Naive B cell (primary cell): ENCODE measurements at regions not wholly inside any gene's neighbourhood (a gene's known extent, or its start where the extent isn't known, plus 50 kb on each side); places are given as distances from the start of the nearest gene placed in this dataset.
"Not testable (repeated sequence)": the region's sequence is repeated elsewhere in the genome, so short reads cannot be mapped to it uniquely, and the experiment has no call there.

ENCODE experiments used
- ATAC-seq, 2 donors: fragments of 150-1000 bp; cut with Tn5 transposase; 2 replicates each; pipeline ENCODE4 v1.10.0; 2021; ENCODE audit warnings: low read depth in 2 of 2, mild to moderate bottlenecking in 2 of 2, moderate library complexity in 2 of 2
- DNase-seq: peaks from one replicate; pipeline ENCODE4 v3.0.0; 2022
- H3K27ac Mint-ChIP-seq, 6 donors: one replicate each; pipeline ENCODE4 v1.8.0; 2020 to 2022; ENCODE audit warnings: mild to moderate bottlenecking in 6 of 6, mixed read lengths in 6 of 6, moderate library complexity in 5 of 6, inconsistent platforms in 2 of 6
- H3K27me3 Mint-ChIP-seq, 3 donors: one replicate each; pipeline ENCODE4 v1.8.0; 2021 to 2022; ENCODE audit warnings: mixed read lengths in 3 of 3, mild to moderate bottlenecking in 1 of 3
- H3K36me3 Mint-ChIP-seq, 2 donors: one replicate each; pipeline ENCODE4 v1.8.0; 2020 to 2022; ENCODE audit warnings: mixed read lengths in 2 of 2, inconsistent platforms in 1 of 2, mild to moderate bottlenecking in 1 of 2
- H3K4me1 Mint-ChIP-seq, 3 donors: one replicate each; pipeline ENCODE4 v1.8.0; 2020 to 2022; ENCODE audit warnings: mixed read lengths in 3 of 3, inconsistent platforms in 1 of 3, mild to moderate bottlenecking in 1 of 3, moderate library complexity in 1 of 3
- H3K4me3 Mint-ChIP-seq, 8 donors: one replicate each; pipeline ENCODE4 v1.8.0; 2020 to 2022; ENCODE audit warnings: mild to moderate bottlenecking in 8 of 8, mixed read lengths in 8 of 8, moderate library complexity in 8 of 8, inconsistent platforms in 2 of 8
- H3K9me3 Mint-ChIP-seq, 7 donors: one replicate each; pipeline ENCODE4 v1.8.0; 2020 to 2022; ENCODE audit warnings: mixed read lengths in 7 of 7, mild to moderate bottlenecking in 5 of 7, inconsistent platforms in 2 of 7, moderate library complexity in 1 of 7

- Mint-ChIP-seq H3K4me3 (no peak overlapping the region), H3K27me3 (peaks cover 0 to 13% (median 0%) of the 10 kb centered on the region in 3 donors), H3K9me3 (no peaks in the 10 kb centered on the region), H3K36me3 (no peaks in the 10 kb centered on the region), H3K4me1 (peaks cover 0 to 5% (median 0%) of the 10 kb centered on the region in 3 donors), H3K27ac (no peak overlapping the region)
- DNase-seq (no peak), ATAC-seq (no peak)
These were observed 233.6 kb upstream of the PPP1R3A start for GRCh38 chr7:114152314-114152938.

GRCh38 chr7:114151777-114152176 lies 233.0 kb upstream of the PPP1R3A start:
- DNase-seq = no peak
- Mint-ChIP-seq H3K36me3 (no peaks in the 10 kb centered on the region), H3K27me3 (peaks cover 0 to 13% (median 0%) of the 10 kb centered on the region in 3 donors)

GRCh38 chr7:114150689-114151088 lies 231.9 kb upstream of the PPP1R3A start:
- peaks cover 0 to 9% (median 0%) of the 10 kb centered on the region in 3 donors for H3K27me3 Mint-ChIP-seq
- peaks cover 0 to 5% (median 0%) of the 10 kb centered on the region in 3 donors for H3K4me1 Mint-ChIP-seq
- no peak overlapping the region for H3K27ac Mint-ChIP-seq

More at GRCh38 chr7:114151777-114152176, 233.0 kb upstream of the PPP1R3A start:
- H3K4me3 Mint-ChIP-seq = no peak overlapping the region
- no peak overlapping the region for H3K27ac Mint-ChIP-seq
- H3K4me1 Mint-ChIP-seq = peaks cover 0 to 5% (median 0%) of the 10 kb centered on the region in 3 donors
- H3K9me3 Mint-ChIP-seq = no peaks in the 10 kb centered on the region
- no peak for ATAC-seq

GRCh38 chr7:114148779-114149178 lies 230.0 kb upstream of the PPP1R3A start:
- Mint-ChIP-seq H3K4me3 (no peak overlapping the region), H3K36me3 (no peaks in the 10 kb centered on the region), H3K4me1 (peaks cover 0 to 5% (median 0%) of the 10 kb centered on the region in 3 donors), H3K27ac (no peak overlapping the region), H3K9me3 (no peaks in the 10 kb centered on the region), H3K27me3 (peaks cover 0 to 9% (median 0%) of the 10 kb centered on the region in 3 donors)
- DNase-seq (no peak), ATAC-seq (no peak)

More at GRCh38 chr7:114150689-114151088, 231.9 kb upstream of the PPP1R3A start:
- Mint-ChIP-seq H3K36me3 (no peaks in the 10 kb centered on the region), H3K9me3 (no peaks in the 10 kb centered on the region), H3K4me3 (no peak overlapping the region)
- no peak for DNase-seq
- no peak for ATAC-seq

- ATAC-seq = no peak
- H3K4me3 Mint-ChIP-seq = no peak overlapping the region
- no peaks in the 10 kb centered on the region for H3K4me1 Mint-ChIP-seq
- no peak for DNase-seq
- H3K27me3 Mint-ChIP-seq = no peaks in the 10 kb centered on the region
- no peak overlapping the region for H3K27ac Mint-ChIP-seq
- H3K36me3 Mint-ChIP-seq = no peaks in the 10 kb centered on the region
- no peaks in the 10 kb centered on the region for H3K9me3 Mint-ChIP-seq
These were observed 222.6 kb upstream of the PPP1R3A start for GRCh38 chr7:114141415-114141814.

DNA sequence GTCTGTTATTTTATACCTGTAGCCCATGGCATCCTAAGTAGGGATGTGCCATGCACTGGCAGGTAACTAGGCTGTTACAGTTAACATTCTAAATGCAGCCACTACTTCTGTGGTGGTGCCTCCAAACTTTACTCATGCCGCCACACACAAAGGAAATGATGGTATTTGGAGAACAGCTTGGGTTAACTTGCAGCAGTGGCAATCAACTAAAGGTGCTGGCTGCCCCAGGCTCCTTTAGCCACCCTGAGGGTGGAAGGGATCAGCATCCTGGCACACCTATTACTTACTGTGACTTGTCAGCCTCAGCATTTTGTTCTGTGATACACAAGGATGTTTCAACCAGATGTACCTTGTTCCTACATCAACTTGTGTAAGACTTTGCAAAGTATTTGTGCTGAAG lies 221.8 kb upstream of the PPP1R3A start:
- no peaks in the 10 kb centered on the region for H3K36me3 Mint-ChIP-seq
- H3K27me3 Mint-ChIP-seq = no peaks in the 10 kb centered on the region
- DNase-seq = no peak
- H3K4me3 Mint-ChIP-seq = no peak overlapping the region
- no peak overlapping the region for H3K27ac Mint-ChIP-seq
- no peak for ATAC-seq
- H3K4me1 Mint-ChIP-seq = no peaks in the 10 kb centered on the region
- no peaks in the 10 kb centered on the region for H3K9me3 Mint-ChIP-seq

- not testable (repeated sequence) for DNase-seq, H3K27ac Mint-ChIP-seq, ATAC-seq, H3K9me3 Mint-ChIP-seq, H3K4me1 Mint-ChIP-seq, H3K36me3 Mint-ChIP-seq, H3K4me3 Mint-ChIP-seq, H3K27me3 Mint-ChIP-seq
These were observed 220.9 kb upstream of the PPP1R3A start for GRCh38 chr7:114139690-114140089.

- H3K4me1 Mint-ChIP-seq = no peaks in the 10 kb centered on the region
- H3K36me3 Mint-ChIP-seq = no peaks in the 10 kb centered on the region
- H3K27me3 Mint-ChIP-seq = peaks cover 0 to 7% (median 0%) of the 10 kb centered on the region in 3 donors
- no peak overlapping the region for H3K27ac Mint-ChIP-seq
- H3K4me3 Mint-ChIP-seq = no peak overlapping the region
- DNase-seq (no peak), ATAC-seq (no peak)
- no peaks in the 10 kb centered on the region for H3K9me3 Mint-ChIP-seq
These were observed 219.8 kb upstream of the PPP1R3A start for GRCh38 chr7:114138587-114138986.

DNA sequence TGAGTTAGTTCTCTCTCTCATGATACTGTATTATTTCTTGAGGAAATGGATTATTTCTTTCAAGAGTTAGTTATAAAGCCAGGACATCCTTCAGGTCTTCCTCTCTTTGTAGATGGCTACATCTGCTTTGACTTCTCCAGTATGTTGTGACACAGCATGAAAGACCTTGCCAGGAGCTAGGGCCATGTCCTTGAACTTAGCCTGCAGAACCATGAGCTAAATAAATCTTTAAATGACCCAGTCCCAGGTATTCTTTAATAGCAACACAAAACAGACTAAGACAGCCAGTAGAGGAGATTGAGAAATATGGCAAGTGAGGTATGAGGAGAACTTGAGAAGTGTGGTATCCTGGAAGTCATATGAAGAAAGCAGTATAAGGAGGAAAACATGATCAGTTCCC lies 214.9 kb upstream of the PPP1R3A start:
- no peak overlapping the region for H3K27ac Mint-ChIP-seq
- DNase-seq (no peak), ATAC-seq (no peak)
- H3K27me3 Mint-ChIP-seq = peaks cover 0 to 11% (median 4%) of the 10 kb centered on the region in 3 donors
- no peaks in the 10 kb centered on the region for H3K4me1 Mint-ChIP-seq
- H3K4me3 Mint-ChIP-seq = no peak overlapping the region
- H3K9me3 Mint-ChIP-seq = no peaks in the 10 kb centered on the region
- H3K36me3 Mint-ChIP-seq = no peaks in the 10 kb centered on the region

GRCh38 chr7:114130866-114131265 lies 212.1 kb upstream of the PPP1R3A start:
- peaks cover 1 to 12% (median 10%) of the 10 kb centered on the region in 3 donors for H3K27me3 Mint-ChIP-seq
- no peaks in the 10 kb centered on the region for H3K4me1 Mint-ChIP-seq
- H3K4me3 Mint-ChIP-seq = no peak overlapping the region
- H3K27ac Mint-ChIP-seq = no peak overlapping the region
- H3K36me3 Mint-ChIP-seq = no peaks in the 10 kb centered on the region
- no peak for DNase-seq
- no peak for ATAC-seq
- no peaks in the 10 kb centered on the region for H3K9me3 Mint-ChIP-seq

DNA sequence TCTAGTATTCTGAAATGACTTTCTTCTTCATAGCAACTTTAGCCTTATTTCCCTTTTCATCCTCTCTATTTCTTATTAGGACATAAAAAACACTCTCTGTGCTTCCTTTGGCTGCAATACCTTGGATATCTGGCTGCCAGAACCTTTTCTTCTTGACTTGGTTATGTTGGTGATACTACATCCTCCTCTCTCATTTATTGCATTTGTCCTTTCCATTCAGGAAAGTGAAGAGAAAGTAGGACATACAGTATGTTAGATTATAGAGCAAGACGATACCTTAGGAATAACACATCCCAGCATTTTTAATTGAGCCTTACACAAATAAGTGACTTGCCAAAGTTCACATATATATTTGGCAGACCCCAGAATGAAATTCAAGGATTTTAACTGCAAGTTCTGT lies 210.1 kb upstream of the PPP1R3A start:
- H3K36me3 Mint-ChIP-seq = no peaks in the 10 kb centered on the region
- no peak for DNase-seq
- peaks cover 13 to 18% (median 15%) of the 10 kb centered on the region in 3 donors for H3K27me3 Mint-ChIP-seq
- no peak for ATAC-seq
- no peak overlapping the region for H3K27ac Mint-ChIP-seq
- no peaks in the 10 kb centered on the region for H3K9me3 Mint-ChIP-seq
- no peaks in the 10 kb centered on the region for H3K4me1 Mint-ChIP-seq
- no peak overlapping the region for H3K4me3 Mint-ChIP-seq

- Mint-ChIP-seq H3K9me3 (no peaks in the 10 kb centered on the region), H3K27ac (no peak overlapping the region), H3K36me3 (no peaks in the 10 kb centered on the region), H3K4me1 (no peaks in the 10 kb centered on the region), H3K4me3 (no peak overlapping the region), H3K27me3 (peaks cover 10 to 15% (median 13%) of the 10 kb centered on the region in 3 donors)
- ATAC-seq (no peak), DNase-seq (no peak)
These were observed 207.3 kb upstream of the PPP1R3A start for GRCh38 chr7:114126095-114126494.

DNA sequence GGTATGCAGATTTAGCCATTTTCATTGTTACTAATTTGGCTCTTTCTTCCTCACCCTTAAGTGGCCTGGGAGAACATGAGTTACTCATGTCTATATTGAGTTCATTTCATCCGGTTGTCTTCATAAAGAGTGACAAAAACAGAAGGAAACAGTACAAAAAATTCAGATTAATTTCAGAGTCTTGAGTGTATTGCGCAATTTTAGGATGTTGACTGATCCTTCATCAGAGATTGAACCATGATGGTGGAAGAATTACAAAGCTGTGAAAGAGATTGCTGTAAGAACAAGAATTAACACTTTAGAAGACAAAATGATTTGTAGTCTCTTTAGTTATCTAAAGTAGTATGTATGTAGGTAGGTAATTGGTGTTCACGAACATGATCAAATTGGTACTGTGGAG lies 194.0 kb upstream of the PPP1R3A start:
- Mint-ChIP-seq H3K36me3 (no peaks in the 10 kb centered on the region), H3K9me3 (no peaks in the 10 kb centered on the region), H3K27me3 (peaks cover 8 to 16% (median 14%) of the 10 kb centered on the region in 3 donors), H3K27ac (no peak overlapping the region), H3K4me3 (no peak overlapping the region), H3K4me1 (no peaks in the 10 kb centered on the region)
- ATAC-seq (no peak), DNase-seq (no peak)

- Mint-ChIP-seq H3K9me3 (no peaks in the 10 kb centered on the region), H3K36me3 (no peaks in the 10 kb centered on the region), H3K27me3 (peaks cover 8 to 23% (median 16%) of the 10 kb centered on the region in 3 donors), H3K4me1 (no peaks in the 10 kb centered on the region), H3K27ac (no peak overlapping the region), H3K4me3 (no peak overlapping the region)
- DNase-seq (no peak), ATAC-seq (no peak)
These were observed 191.9 kb upstream of the PPP1R3A start for GRCh38 chr7:114110666-114111065.

DNA sequence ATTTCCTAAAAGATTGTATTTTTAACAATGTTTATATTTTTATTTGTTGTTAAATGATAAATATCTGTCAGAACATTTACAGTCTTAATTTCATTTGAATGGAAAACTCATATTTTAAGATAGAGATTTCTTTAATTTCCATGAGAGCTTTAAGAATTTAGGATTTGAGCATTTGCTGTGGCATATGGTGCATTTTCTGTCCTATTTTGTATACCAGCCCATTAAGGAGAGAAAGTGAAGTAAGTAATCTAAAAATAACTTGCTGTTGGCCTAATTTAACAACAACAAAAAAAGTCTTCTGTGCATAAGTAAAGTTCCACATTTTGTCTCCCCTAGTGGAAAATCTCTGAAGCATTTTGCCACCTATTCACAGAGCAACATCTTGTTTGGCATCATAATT lies 190.9 kb upstream of the PPP1R3A start:
- H3K27me3 Mint-ChIP-seq = peaks cover 8 to 17% (median 11%) of the 10 kb centered on the region in 3 donors
- no peaks in the 10 kb centered on the region for H3K36me3 Mint-ChIP-seq
- no peak overlapping the region for H3K4me3 Mint-ChIP-seq
- no peak overlapping the region for H3K27ac Mint-ChIP-seq
- H3K4me1 Mint-ChIP-seq = no peaks in the 10 kb centered on the region
- ATAC-seq (no peak), DNase-seq (no peak)
- no peaks in the 10 kb centered on the region for H3K9me3 Mint-ChIP-seq
